ENCODE measurements at regions not wholly inside any gene's neighbourhood (a gene's known extent, or its start where the extent isn't known, plus 50 kb on each side); places are given as distances from the start of the nearest gene placed in this dataset.

GRCh38 chr2:47638430-47638829 is 67.6 kb upstream of the KCNK12 start:
- no peak overlapping the region for H3K4me3 ChIP-seq (replicated peaks; ENCODE audit: low read depth, low read length)
- DNase-seq (ENCODE audit: extremely low read depth, low read depth) = no peak
- TF ChIP-seq CTCF (IDR thresholded peaks at IDR 0.05; ENCODE audit: low read depth, low read length, missing control alignments) = no peak

- no peak for TF ChIP-seq CTCF (IDR thresholded peaks at IDR 0.05; ENCODE audit: low read depth, low read length, missing control alignments)
- no peak for DNase-seq (ENCODE audit: extremely low read depth, low read depth)
- H3K4me3 ChIP-seq (replicated peaks; ENCODE audit: low read depth, low read length) = no peak overlapping the region
Measured at GRCh38 chr2:47636596-47637264, 65.9 kb upstream of the KCNK12 start.

- no peak overlapping the region for H3K4me3 ChIP-seq (replicated peaks; ENCODE audit: low read depth, low read length)
- DNase-seq (ENCODE audit: extremely low read depth, low read depth) = no peak
- no peak for TF ChIP-seq CTCF (IDR thresholded peaks at IDR 0.05; ENCODE audit: low read depth, low read length, missing control alignments)
Measured at GRCh38 chr2:47636176-47636575, 65.4 kb upstream of the KCNK12 start.

GRCh38 chr2:47632754-47633153 is 62.0 kb upstream of the KCNK12 start:
- H3K4me3 ChIP-seq (replicated peaks; ENCODE audit: low read depth, low read length) = no peak overlapping the region
- TF ChIP-seq CTCF (IDR thresholded peaks at IDR 0.05; ENCODE audit: low read depth, low read length, missing control alignments) = no peak
- DNase-seq (ENCODE audit: extremely low read depth, low read depth) = no peak

GRCh38 chr2:47631792-47632398 is 61.1 kb upstream of the KCNK12 start:
- no peak overlapping the region for H3K4me3 ChIP-seq (replicated peaks; ENCODE audit: low read depth, low read length)
- no peak for TF ChIP-seq CTCF (IDR thresholded peaks at IDR 0.05; ENCODE audit: low read depth, low read length, missing control alignments)
- DNase-seq (ENCODE audit: extremely low read depth, low read depth) = peak; percentile 10

GRCh38 chr2:47631306-47631705 is 60.5 kb upstream of the KCNK12 start:
- TF ChIP-seq CTCF (IDR thresholded peaks at IDR 0.05; ENCODE audit: low read depth, low read length, missing control alignments) = no peak
- H3K4me3 ChIP-seq (replicated peaks; ENCODE audit: low read depth, low read length) = no peak overlapping the region
- no peak for DNase-seq (ENCODE audit: extremely low read depth, low read depth)

All from HFF-Myc (cell line).